ENCODE measurements at regions not wholly inside any gene's neighbourhood (a gene's known extent, or its start where the extent isn't known, plus 50 kb on each side); places are given as distances from the start of the nearest gene placed in this dataset.

- in situ Hi-C loops (cut with MboI; ENCODE audit: low pct_ligation_motif_present in 1 of 4, low pct_unique_long_range_greater_than_20kb in 1 of 4, low sequenced_read_pairs in 3 of 4), result no loop called here
- 76 to 81% methylated on average over 8 to 17 of the region's 17 CpGs for WGBS, 2 donors (ENCODE audit: low coverage in 1 of 2)
- TF ChIP-seq EP300 (IDR thresholded peaks at IDR 0.05; ENCODE audit: low read depth), result no peak
- no peak for TF ChIP-seq POLR2AphosphoS5 (IDR thresholded peaks at IDR 0.05)
- no peak for TF ChIP-seq POLR2A (IDR thresholded peaks at IDR 0.05)
- TF ChIP-seq CTCF (IDR thresholded peaks at IDR 0.05), result no peak
Observed at GRCh38 chr18:78408623-78409022, 571.0 kb upstream of the SALL3 start.

DNA sequence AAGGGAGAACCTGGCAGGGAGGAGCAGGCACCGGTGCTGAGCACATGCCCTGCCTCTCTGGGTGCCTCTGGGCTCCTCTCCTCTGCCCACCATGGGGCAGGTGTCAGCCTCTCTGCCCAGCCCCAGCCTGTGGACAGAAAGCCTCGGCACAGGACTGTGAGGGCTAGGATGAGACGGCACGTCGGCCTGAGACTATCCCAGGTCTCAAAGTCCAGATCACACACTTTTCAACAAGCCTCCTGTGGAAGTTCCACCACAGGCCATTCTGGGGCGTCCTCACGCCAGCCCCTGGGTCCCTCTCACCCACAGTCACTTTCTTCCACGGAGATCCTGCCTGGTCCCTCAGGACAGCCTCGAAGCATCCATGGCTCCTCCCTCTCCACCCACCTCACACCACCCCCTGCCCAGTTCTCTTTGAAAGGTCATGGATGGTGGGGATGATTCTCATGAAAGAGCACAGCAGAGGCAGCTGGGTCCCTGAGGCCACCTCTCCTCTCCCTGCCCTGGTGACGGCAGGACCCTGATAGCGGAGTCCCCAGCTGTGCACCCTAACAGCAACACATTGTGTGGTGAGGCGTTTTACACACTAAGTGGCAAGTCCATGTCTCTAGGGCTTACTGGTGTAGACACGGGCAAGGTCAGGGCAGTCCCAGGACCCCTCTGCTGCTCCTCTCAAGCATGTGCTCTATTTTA, 569.4 kb upstream of the SALL3 start:
- TF ChIP-seq EP300 (IDR thresholded peaks at IDR 0.05; ENCODE audit: low read depth) (no peak), CTCF (IDR thresholded peaks at IDR 0.05) (no peak), POLR2A (IDR thresholded peaks at IDR 0.05) (no peak), POLR2AphosphoS5 (IDR thresholded peaks at IDR 0.05) (no peak)
- intact Hi-C loops (cut with DNase I; ENCODE audit: low total_unique reads) (loop anchor here (5.0 kb wide), 1 partner anchor 162 kb away; no protein-coding TSS in a partner anchor), in situ Hi-C loops (cut with MboI; ENCODE audit: low pct_ligation_motif_present in 1 of 4, low pct_unique_long_range_greater_than_20kb in 1 of 4, low sequenced_read_pairs in 3 of 4) (no loop called here)
- no peak for DNase-seq
- Histone ChIP-seq H3K27ac (no peak overlapping the region), H3K4me3 (no peak overlapping the region), H3K9me3 (no peaks in the 10 kb centered on the region), H3K27me3 (no peaks in the 10 kb centered on the region), H3K36me3 (no peaks in the 10 kb centered on the region), H3K4me1 (no peaks in the 10 kb centered on the region)
- 88% methylated on average over 13 of the region's 13 CpGs; no CpG with 5 or more reads in 1 of the 2 donors for WGBS, 2 donors (ENCODE audit: low coverage in 1 of 2)

More at GRCh38 chr18:78408623-78409022, 571.0 kb upstream of the SALL3 start:
- DNase-seq, result no peak
- Histone ChIP-seq H3K9me3 (no peaks in the 10 kb centered on the region), H3K4me3 (no peak overlapping the region), H3K4me1 (no peaks in the 10 kb centered on the region), H3K27me3 (no peaks in the 10 kb centered on the region), H3K36me3 (no peaks in the 10 kb centered on the region), H3K27ac (no peak overlapping the region)
- intact Hi-C loops (cut with DNase I; ENCODE audit: low total_unique reads), result no loop called here

- no peaks in the 10 kb centered on the region for H3K9me3 ChIP-seq
- no peaks in the 10 kb centered on the region for H3K36me3 ChIP-seq
- no peak for DNase-seq
- H3K4me1 ChIP-seq, result no peaks in the 10 kb centered on the region
- no peak overlapping the region for H3K27ac ChIP-seq
- H3K4me3 ChIP-seq, result no peak overlapping the region
- no peaks in the 10 kb centered on the region for H3K27me3 ChIP-seq
- TF ChIP-seq CTCF (IDR thresholded peaks at IDR 0.05), result no peak
- in situ Hi-C loops (cut with MboI; ENCODE audit: low pct_ligation_motif_present in 1 of 4, low pct_unique_long_range_greater_than_20kb in 1 of 4, low sequenced_read_pairs in 3 of 4), result no loop called here
- 83 to 86% methylated on average over 6 of the region's 6 CpGs for WGBS, 2 donors (ENCODE audit: low coverage in 1 of 2)
- intact Hi-C loops (cut with DNase I; ENCODE audit: low total_unique reads), result loop anchor here (5.0 kb wide), 1 partner anchor 161 kb away; no protein-coding TSS in a partner anchor
Observed at GRCh38 chr18:78411539-78411938, 568.1 kb upstream of the SALL3 start.

GRCh38 chr18:78414302-78414701, 565.3 kb upstream of the SALL3 start:
- H3K27ac ChIP-seq, result no peak overlapping the region
- no peak for DNase-seq
- TF ChIP-seq POLR2A (IDR thresholded peaks at IDR 0.05), result no peak
- H3K4me1 ChIP-seq, result no peaks in the 10 kb centered on the region
- 69% methylated on average over 2 of the region's 2 CpGs; no CpG with 5 or more reads in 1 of the 2 donors for WGBS, 2 donors (ENCODE audit: low coverage in 1 of 2)
- no peak overlapping the region for H3K4me3 ChIP-seq
- in situ Hi-C loops (cut with MboI; ENCODE audit: low pct_ligation_motif_present in 1 of 4, low pct_unique_long_range_greater_than_20kb in 1 of 4, low sequenced_read_pairs in 3 of 4), result no loop called here
- no peaks in the 10 kb centered on the region for H3K27me3 ChIP-seq
- no peaks in the 10 kb centered on the region for H3K9me3 ChIP-seq
- intact Hi-C loops (cut with DNase I; ENCODE audit: low total_unique reads), result loop anchor here (5.0 kb wide), 1 partner anchor 158 kb away; no protein-coding TSS in a partner anchor
- H3K36me3 ChIP-seq, result no peaks in the 10 kb centered on the region

DNA sequence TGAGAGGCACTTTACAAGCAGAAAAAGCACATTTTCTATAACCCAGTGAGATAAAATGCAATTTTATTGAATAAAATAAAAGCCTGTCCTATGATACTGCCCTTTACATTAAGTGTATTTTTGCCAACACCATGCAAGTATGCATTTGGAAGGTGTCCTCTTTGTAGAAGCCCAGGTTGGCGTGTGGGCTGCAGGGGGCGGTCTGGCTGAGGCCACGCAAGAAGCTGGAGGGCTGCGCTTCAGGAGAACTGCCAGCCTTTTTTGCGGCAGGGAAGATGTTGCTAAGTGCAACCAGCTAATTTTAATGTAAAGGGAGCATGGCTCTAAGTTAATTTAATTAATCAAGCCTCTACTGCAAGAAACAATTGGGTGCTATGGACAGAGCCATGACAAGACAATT, 562.8 kb upstream of the SALL3 start:
- H3K9me3 ChIP-seq, result no peaks in the 10 kb centered on the region
- no peak overlapping the region for H3K27ac ChIP-seq
- no peak for DNase-seq
- H3K4me1 ChIP-seq, result no peaks in the 10 kb centered on the region
- H3K4me3 ChIP-seq, result no peak overlapping the region
- in situ Hi-C loops (cut with MboI; ENCODE audit: low pct_ligation_motif_present in 1 of 4, low pct_unique_long_range_greater_than_20kb in 1 of 4, low sequenced_read_pairs in 3 of 4), result no loop called here
- no peaks in the 10 kb centered on the region for H3K27me3 ChIP-seq
- intact Hi-C loops (cut with DNase I; ENCODE audit: low total_unique reads), result no loop called here
- WGBS, 2 donors (ENCODE audit: low coverage in 1 of 2), result 93 to 95% methylated on average over 4 to 5 of the region's 5 CpGs
- H3K36me3 ChIP-seq, result no peaks in the 10 kb centered on the region
- no peak for TF ChIP-seq CTCF (IDR thresholded peaks at IDR 0.05)
- TF ChIP-seq EP300 (IDR thresholded peaks at IDR 0.05; ENCODE audit: low read depth), result no peak
- TF ChIP-seq POLR2A (IDR thresholded peaks at IDR 0.05), result no peak
- no peak for TF ChIP-seq POLR2AphosphoS5 (IDR thresholded peaks at IDR 0.05)
